ENCODE measurements at regions not wholly inside any gene's neighbourhood (a gene's known extent, or its start where the extent isn't known, plus 50 kb on each side); places are given as distances from the start of the nearest gene placed in this dataset.

GRCh38 chr3:104906001-104906639, 460.6 kb upstream of the ALCAM start:
- DNase-seq (ENCODE audit: extremely low spot score) = no peak
- ChIA-PET CTCF (interaction anchor here (1.6 kb wide), 1 partner anchor 1231 kb away, joined by 3 read pairs; no protein-coding TSS in a partner anchor), POLR2A (no interaction called here)
- TF ChIP-seq CTCF (IDR thresholded peaks at IDR 0.05; ENCODE audit: control extremely low read depth, extremely low read depth, low read depth, missing control alignments) = no peak

- no peak for TF ChIP-seq CTCF (IDR thresholded peaks at IDR 0.05; ENCODE audit: control extremely low read depth, extremely low read depth, low read depth, missing control alignments)
- DNase-seq (ENCODE audit: extremely low spot score) = no peak
- POLR2A ChIA-PET = no interaction called here
- CTCF ChIA-PET = no interaction called here
Measured at GRCh38 chr3:104907507-104907906, 459.2 kb upstream of the ALCAM start.

GRCh38 chr3:104908761-104909160, 457.9 kb upstream of the ALCAM start:
- DNase-seq (ENCODE audit: extremely low spot score) = no peak
- POLR2A ChIA-PET = no interaction called here
- CTCF ChIA-PET = no interaction called here
- no peak for TF ChIP-seq CTCF (IDR thresholded peaks at IDR 0.05; ENCODE audit: control extremely low read depth, extremely low read depth, low read depth, missing control alignments)

GRCh38 chr3:104909198-104909597, 457.5 kb upstream of the ALCAM start:
- DNase-seq (ENCODE audit: extremely low spot score) = no peak
- ChIA-PET CTCF (no interaction called here), POLR2A (no interaction called here)
- TF ChIP-seq CTCF (IDR thresholded peaks at IDR 0.05; ENCODE audit: control extremely low read depth, extremely low read depth, low read depth, missing control alignments) = no peak

GRCh38 chr3:104909721-104910120, 457.0 kb upstream of the ALCAM start:
- ChIA-PET POLR2A (no interaction called here), CTCF (no interaction called here)
- DNase-seq (ENCODE audit: extremely low spot score) = no peak
- no peak for TF ChIP-seq CTCF (IDR thresholded peaks at IDR 0.05; ENCODE audit: control extremely low read depth, extremely low read depth, low read depth, missing control alignments)

GRCh38 chr3:104911376-104911775, 455.3 kb upstream of the ALCAM start:
- ChIA-PET POLR2A (no interaction called here), CTCF (interaction anchor here (1.2 kb wide), 2 partner anchors 9 to 51 kb away, joined by 3 to 6 read pairs; no protein-coding TSS in a partner anchor)
- DNase-seq (ENCODE audit: extremely low spot score) = no peak
- no peak for TF ChIP-seq CTCF (IDR thresholded peaks at IDR 0.05; ENCODE audit: control extremely low read depth, extremely low read depth, low read depth, missing control alignments)

Measured in GM10248 (cell line).